NCI-H128 (cell line): ENCODE measurements at regions not wholly inside any gene's neighbourhood (a gene's known extent, or its start where the extent isn't known, plus 50 kb on each side); places are given as distances from the start of the nearest gene placed in this dataset.
"Not testable (repeated sequence)": the region's sequence is repeated elsewhere in the genome, so short reads cannot be mapped to it uniquely, and the experiment has no call there.

Experiments
- DNase-seq: peaks from one replicate; lab custom pipeline; 2025; ENCODE audit not compliant: unreplicated experiment; lab: John Stamatoyannopoulos, UW

DNA sequence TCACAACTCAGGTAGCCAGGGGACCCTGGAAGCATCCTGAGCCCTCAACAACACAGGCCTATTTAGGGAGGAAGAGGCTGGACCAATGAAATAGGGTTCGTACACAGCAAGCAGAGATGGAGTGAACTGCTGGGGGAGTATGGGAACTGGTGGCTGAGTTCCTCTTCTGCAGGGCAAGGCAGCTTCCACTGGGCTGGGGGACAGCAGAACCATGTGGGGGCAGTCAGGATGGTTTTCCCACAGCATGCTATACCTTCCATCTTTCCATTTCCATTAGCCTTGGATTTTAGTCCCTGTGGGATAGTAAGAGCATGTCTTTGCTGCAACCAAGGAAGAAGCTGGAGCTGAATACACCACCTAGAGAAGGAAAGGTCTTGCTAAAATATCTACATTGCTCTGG, 370.6 kb downstream of the CCSER2 start:
- no peak for DNase-seq

DNA sequence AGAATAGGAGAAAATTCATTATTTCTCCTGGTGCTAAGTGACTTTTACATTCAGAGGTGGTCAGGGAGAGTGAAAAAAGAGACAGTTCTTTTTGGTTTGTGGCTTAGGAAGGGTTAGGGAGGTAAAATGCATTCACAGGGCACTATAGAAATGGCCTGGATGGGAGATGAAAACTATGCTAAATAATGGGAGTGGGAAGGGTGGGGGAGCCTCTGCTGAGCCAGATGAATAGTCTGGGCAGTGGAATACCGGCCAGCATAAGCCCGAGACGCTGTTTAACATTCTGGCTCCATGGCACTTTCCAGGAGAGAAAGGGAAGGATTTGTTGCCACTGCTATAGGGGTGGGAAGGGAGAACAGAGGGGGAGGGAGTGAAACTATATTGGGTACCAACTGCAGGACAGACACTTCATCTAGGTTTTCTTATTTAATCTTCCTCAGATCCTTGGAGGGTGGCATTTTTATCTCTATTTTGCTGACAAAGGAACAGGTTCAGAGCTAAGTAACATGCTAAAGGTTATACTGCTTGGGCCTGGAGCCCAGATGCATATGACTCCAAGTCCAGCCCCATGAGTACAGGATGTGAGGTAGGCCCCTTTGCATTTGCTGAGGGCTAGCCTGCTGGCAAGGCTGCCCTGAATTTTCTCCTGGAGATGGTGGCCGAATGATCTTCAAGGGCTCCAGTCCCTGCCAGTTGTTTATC, 372.4 kb downstream of the CCSER2 start:
- no peak for DNase-seq

DNA sequence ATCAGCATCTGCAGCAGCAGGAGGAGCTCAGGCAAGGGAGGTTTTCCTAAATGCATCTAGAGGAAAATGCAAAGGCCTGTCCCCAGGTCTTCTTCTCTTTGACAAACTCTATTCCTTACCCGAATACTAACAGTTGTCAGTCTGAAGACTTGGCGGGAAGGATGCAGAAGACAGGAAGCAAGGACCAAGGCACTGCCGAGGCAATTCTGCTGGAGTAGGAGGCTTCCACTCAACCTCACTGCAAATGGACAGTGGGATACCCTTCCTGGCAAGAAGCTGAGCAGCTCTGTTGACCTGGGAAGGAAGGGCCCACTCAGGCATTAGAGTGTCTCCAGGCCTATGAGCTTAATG, 373.0 kb downstream of the CCSER2 start:
- no peak for DNase-seq

DNA sequence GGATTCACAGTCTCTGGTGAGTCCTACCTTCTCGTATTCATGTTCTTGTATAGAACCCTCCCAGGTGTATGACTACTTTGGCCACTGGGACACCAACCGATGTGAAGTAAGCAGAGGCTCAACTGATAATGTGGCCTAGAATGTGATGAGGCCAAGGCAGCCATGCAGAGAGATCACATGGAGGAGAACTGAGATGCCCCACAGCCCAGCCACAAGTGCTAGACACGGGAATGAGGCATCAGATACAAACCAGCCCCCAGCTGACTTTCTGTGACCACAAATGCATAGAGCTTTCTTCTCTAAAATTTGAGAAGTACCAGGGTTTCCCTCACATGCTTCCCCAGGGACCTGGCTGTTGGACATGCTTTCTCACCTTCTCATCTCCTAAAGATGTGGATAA, 375.7 kb downstream of the CCSER2 start:
- DNase-seq: no peak

DNA sequence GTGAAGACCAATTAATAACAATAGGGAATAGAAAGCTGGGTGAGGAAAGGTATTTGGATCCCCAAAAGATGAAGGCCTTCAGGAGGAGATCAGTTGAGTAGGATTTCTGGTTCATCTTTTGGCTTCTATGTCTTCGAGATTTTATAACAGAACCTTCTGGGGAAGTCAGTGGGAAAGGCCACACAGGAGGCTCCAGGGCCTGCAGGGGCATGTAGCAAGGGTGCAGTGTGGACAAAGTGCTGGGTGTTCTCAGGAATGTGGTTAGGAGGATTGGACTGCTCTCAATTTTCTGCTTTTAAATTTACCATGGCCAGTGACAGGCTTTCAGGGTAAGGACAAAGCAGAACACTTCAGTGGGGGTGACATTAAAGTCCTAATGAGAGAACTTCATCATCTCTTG, 378.0 kb downstream of the CCSER2 start:
- DNase-seq: no peak

DNA sequence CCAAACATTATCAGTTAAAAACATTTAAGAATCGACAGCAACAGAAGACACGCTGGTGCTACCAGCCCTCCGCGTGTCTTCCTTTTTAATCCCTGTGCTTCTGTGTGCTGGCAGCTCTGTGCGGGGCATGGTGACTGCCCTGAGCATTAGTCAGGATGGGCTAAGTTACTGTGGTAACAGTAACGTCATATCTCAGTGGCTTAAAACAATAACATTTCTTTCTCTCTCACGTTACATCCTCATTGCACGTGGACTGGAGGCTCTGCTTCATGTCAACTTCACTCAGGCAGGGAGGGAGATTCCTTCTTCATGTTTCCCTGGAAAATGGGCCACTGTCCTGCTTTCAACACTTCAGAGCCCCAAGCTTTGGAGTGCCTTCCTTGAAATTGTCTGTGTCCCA, 378.5 kb downstream of the CCSER2 start:
- DNase-seq: no peak

DNA sequence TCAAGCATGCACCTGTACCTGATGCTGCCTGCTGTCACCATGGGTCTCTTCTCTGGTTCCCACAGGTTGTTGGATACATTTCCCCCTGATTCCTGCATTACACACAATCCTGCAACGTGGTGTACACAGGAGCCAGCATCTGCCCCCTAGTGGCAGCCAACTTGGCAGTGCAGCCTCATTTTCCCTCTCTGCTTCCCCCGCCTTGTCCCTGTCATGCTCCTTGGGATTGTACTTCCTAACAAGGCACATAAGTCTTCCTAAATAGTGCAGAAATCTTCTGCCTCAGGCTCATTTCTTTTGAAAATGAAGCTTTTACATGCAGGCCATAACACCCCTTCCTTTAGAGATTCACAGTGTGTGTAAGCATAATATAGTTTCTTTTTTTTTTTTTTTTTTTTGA, 387.5 kb downstream of the CCSER2 start:
- DNase-seq: no peak

DNA sequence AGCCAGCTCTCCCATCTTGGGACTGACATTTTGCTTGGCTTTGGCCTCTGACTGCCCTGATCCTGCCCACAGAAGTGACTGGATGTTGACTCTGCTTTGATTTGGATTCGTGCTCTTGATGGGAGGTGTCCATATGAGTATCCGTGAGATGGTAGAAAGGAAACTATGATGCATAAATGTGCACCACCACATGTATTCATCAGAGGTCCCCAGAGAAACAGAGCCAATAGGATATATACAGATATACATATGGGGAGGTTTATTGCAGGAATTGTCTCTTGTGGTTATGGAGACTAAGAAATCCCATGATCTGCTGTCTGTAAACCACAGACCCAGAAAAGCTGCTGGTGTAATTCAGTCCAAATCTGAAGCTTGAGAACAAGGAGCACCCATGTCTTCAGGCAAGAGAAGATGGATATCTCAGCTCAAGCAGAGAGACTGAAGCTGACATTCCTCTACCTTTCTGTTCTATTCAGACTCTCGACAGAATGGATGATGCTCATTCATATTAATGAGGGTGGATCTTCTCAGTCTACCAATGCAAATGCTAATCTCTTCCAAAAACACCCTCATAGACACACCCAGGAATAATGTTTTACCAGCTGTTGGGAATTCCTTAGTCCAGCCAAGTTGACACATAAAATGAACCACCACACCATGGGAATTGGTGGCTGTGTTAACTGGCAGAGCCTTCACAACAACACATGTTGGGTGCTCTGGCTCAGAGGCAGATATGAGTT, 390.7 kb downstream of the CCSER2 start:
- DNase-seq: no peak

DNA sequence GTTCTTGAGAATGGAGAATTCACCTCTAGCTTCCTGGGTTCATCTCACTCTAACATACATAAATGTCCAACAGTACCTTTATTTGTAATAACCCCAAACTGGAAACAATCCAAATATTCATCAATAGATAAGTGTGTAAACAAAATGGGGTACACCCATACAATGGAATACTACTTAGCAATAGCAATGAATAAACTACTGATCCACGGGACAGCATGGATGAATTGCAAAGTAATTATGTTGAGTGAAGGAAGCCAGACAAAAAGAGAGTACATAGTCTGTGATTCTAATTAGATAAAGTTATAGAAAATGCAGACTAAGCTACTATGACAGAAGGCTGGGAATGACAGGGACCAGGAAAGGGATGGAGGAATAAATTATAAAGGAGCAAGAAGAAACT, 391.3 kb downstream of the CCSER2 start:
- DNase-seq: no peak

DNA sequence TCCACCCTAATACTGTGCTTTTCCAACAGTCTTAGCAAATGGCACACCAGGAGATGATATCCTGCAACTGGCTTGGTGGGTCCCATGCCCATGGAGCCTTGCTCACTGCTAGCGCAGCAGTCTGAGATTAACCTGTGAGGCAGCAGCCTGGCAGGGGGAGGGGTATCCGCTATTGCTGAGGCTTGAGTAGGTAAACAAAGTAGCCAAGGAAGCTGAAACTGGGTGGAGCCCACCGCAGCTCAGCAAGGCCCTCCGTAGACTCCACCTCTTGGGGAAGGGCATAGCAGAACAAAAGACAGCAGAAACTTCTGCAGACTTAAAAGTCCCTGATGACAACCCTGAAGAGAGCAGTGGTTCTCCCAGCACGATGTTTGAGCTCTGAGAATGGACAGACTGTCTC, 399.0 kb downstream of the CCSER2 start:
- no peak for DNase-seq

DNA sequence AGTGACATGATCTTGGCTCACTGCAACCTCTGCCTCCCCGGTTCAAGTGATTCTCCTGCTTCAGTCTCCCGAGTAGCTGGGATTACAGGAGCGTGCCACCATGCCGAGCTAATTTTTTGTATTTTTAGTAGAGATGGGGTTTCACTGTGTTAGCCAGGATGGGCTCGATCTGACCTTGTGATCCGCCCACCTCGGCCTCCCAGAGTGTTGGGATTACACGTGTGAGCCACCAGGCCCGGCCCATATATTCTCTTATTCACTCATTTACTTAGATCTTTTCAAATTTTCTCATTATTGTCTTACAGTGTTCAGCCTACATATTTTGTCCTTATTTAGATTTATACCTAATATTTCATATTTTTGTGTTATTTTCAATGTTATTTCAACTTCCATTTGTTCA, 410.7 kb downstream of the CCSER2 start:
- not testable (repeated sequence) for DNase-seq

DNA sequence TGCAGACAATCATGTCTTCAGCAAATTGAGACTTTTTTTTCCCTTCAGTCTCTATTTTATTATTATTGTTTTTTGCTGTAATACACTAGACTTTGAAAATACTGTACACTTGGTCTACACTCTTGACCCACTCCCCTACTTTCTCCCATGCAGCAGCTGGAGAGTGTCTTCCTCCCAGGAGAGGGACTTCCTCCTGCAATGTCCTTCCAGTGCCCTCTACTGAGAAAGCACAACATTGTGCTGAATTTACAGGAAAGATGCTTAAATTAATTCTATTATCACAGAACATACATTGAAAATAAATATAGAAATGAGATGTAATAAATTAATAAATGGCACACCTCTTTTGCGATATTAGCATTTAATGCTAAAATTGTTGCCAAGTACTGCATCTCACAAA, 411.3 kb downstream of the CCSER2 start:
- no peak for DNase-seq

DNA sequence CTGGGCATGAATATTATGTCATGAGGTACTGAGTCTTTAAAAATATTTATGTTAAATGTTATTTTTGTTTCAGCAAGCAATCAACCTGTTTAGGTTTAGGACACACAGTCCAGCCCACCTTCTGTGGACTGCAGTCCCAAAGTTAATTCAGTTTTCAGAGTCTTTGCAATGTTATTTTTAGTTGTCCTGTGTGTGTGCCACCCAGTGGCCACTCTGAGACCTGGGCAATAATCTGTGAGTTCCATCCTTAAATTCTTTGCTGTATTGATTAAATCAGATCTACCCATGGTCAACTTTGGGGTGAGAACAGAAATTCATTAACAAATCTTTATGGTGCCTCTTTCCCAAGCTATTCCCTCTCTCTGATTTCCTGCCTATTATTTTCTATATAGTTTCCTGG, 415.1 kb downstream of the CCSER2 start:
- no peak for DNase-seq

DNA sequence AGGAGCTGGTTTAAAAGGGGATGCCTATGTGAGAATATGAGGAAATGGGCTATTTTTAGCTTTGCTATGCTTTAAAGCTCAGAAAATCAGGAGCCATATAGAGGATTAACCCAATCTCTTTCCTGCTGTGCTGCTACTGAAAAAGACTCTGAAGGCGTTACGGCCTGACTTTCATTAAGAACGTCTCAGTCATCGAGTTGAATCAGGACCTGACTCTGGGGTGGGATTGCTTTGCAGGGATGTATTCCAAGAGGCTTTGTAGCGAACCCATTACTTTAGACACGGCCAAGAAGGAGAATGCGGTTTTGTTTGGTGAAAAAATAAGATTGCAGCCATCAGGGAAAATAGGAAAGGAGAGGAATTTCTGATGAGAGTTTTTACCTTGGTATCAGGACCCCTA, 426.9 kb downstream of the CCSER2 start:
- DNase-seq: no peak

DNA sequence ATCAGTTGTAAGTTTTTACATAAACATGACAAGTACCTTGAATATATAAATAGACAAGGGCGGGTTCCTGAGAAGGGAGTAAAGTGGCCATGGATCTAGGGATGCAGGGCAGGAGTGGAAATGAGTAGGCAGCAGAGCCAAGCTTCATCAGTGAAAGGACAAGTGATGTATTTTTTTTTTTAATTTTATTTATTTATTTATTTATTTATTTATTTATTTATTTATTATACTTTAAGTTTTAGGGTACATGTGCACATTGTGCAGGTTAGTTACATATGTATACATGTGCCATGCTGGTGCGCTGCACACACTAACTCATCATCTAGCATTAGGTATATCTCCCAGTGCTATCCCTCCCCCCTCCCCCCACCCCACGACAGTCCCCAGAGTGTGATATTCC, 428.3 kb downstream of the CCSER2 start:
- not testable (repeated sequence) for DNase-seq

DNA sequence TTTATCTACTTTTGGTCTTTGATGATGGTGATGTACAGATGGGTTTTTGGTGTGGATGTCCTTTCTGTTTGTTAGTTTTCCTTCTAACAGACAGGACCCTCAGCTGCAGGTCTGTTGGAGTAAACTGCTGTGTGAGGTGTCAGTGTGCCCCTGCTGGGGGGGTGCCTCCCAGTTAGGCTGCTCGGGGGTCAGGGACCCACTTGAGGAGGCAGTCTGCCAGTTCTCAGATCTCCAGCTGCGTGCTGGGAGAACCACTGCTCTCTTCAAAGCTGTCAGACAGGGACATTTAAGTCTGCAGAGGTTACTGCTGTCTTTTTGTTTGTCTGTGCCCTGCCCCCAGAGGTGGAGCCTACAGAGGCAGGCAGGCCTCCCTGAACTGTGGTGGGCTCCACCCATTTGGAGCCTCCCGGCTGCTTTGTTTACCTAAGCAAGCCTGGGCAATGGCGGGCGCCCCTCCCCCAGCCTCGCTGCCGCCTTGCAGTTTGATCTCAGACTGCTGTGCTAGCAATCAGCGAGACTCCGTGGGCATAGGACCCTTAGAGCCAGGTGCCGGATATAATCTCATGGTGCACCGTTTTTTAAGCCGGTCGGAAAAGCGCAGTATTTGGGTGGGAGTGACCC, 433.7 kb downstream of the CCSER2 start:
- DNase-seq: not testable (repeated sequence)

DNA sequence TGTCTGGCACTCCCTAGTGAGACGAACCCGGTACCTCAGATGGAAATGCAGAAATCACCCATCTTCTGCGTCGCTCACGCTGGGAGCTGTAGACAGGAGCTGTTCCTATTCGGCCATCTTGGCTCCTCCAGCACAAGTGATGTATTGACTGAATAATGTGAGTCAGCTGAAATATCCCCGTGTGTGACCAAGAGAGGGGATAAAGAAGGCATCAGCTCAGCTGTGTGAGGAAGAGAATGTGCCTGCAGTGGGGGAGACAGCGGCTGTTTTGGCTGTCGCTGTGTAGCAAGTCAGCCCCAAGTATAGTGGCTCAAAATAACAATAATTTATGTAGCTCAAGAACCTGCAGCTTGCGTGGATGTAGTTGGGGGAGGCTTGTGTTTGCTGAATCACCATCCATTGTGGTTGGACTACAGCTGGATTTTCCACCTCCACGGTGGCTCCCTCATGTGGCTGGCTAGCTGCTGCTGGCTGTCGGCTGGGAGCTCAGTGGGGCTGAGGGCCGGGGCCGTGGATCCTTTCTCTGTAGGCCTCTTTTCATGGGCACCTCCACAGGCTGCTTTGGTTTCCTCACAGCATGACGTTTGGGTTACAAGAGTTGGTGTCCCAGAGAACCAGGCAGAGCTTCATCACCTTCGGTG, 434.5 kb downstream of the CCSER2 start:
- no peak for DNase-seq

DNA sequence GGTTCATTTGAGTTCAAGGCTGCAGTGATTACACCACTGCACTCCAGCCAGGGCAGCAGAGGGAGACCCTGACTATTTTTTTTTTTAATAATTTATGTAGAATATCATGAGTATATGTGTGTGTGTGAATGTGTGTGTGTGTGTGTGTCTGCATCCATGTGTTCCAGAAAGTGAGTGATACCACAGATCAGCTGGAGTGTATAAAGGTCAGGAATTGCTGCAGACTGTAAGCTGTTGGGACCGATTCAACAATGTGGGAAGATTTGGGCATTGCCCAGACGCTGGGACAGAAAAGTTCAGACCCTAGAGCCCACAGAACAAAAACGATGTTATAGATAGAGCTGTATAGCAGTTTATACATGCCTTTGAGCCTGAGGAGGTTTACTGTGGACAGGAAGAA, 435.6 kb downstream of the CCSER2 start:
- DNase-seq: no peak

DNA sequence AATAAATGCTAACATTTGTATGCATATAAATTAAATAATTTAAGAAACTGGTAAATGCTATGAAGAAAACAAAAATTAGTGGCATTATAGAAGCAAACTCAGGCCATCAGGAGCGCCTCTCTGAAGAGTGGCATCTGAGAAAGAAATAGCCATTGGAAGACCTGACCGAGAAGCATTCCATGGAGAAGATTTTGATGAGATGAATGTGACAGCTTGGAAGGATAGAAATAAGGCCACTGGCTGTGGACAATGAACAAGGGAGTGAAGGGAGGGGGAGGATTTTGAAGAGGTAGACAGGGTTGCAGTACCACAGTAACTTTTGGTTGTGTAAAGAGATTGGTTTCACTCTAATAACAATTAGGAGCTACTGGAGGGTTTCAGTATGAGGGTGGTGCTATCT, 436.7 kb downstream of the CCSER2 start:
- DNase-seq: no peak

DNA sequence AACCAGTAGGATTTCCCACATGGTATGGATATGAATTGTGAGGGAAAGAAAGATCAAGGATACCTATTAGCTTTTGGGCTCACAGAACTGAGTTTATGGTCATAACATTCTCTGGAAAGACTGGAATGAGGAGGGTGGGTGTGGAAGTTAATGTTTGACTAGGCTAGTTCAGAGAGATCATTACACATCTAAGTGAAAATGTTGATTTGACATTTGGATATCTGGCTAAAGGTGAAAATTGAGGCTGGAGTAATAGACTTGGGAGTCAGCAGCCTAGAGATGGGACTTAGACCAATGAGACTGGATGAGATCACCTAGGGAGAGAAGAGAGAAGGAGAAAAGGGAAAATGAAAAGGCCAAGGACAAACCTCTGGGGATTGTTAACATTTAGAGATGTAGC, 437.3 kb downstream of the CCSER2 start:
- DNase-seq: no peak

DNA sequence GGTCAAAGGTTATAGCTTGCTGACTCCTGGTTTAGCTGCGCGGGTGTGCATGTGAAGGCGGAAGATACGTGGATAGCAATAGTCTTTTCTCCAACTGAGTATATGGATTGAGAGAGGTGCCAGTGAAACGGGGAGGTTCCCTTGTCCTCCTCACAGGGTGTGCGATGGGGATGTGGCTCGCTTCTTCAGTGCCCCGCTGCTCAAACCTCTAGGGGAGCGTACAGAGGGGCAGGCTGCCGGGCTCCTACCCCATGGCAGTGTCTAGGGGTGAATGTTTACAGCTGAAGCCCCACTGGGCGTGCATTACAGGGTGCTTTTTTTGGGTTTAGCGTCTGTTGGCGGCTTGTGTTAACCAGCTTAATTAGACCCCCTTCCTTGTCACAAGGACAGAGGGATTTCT, 438.5 kb downstream of the CCSER2 start:
- DNase-seq: no peak

DNA sequence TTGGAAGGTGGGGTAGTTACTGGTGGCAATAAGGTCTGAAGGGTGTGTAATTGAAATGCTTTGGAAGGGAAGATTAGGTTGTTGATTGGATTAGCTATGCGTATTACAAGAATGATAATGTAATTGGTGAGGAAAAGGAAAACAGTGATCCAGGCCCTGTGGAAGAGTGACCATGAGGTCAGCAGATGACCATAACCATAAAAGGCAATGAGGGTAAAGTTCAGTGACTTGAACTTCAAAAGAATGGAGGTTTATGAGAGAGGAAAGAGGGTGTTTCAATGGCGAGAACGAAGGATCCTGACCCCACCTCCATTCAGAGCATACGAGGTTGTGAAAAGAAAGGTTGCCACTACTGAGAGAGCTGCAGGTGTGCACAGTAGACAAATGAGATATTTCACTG, 439.7 kb downstream of the CCSER2 start:
- DNase-seq: no peak
